IPS DF 6.9 (cell line): ENCODE measurements at regions not wholly inside any gene's neighbourhood (a gene's known extent, or its start where the extent isn't known, plus 50 kb on each side); places are given as distances from the start of the nearest gene placed in this dataset.
"Not testable (repeated sequence)": the region's sequence is repeated elsewhere in the genome, so short reads cannot be mapped to it uniquely, and the experiment has no call there.

Source experiments
- DNase-seq: peaks from one replicate; pipeline ENCODE4 v3.0.0-alpha.2; 2013; ENCODE audit warnings: low read depth, low spot score
- H3K27ac ChIP-seq: one replicate; pipeline ENCODE4 v1.5.1; 2013; ENCODE audit warnings: low read length, control low read depth
- H3K27me3 ChIP-seq: 2 replicates; pipeline ENCODE4 v1.6.1; 2013; ENCODE audit warnings: mild to moderate bottlenecking, low read length; ENCODE audit not compliant: control insufficient read depth, insufficient read depth
- H3K36me3 ChIP-seq: 2 replicates; pipeline ENCODE4 v1.6.1; 2013; ENCODE audit warnings: low read length; ENCODE audit not compliant: control insufficient read depth, insufficient read depth
- H3K4me1 ChIP-seq: 2 replicates; pipeline ENCODE4 v1.6.1; 2013; ENCODE audit warnings: low read length; ENCODE audit not compliant: control insufficient read depth, insufficient read depth
- H3K4me3 ChIP-seq: 2 replicates; pipeline ENCODE4 v1.5.1; 2013; ENCODE audit warnings: mild to moderate bottlenecking, low read length
- H3K9me3 ChIP-seq: 2 replicates; pipeline ENCODE4 v1.6.1; 2013; ENCODE audit warnings: low read length, inconsistent platforms; ENCODE audit not compliant: control insufficient read depth, insufficient read depth
- WGBS: extraction: QIAGEN DNeasy Blood & Tissue Kit; methylation state at CpG from one replicate; pipeline ENCODE4 v1.1.7; 2013; ENCODE audit warnings: mixed read lengths, missing lambda C conversion rate; ENCODE audit not compliant: insufficient read length, insufficient coverage; 5-methylcytosine and 5-hydroxymethylcytosine counted together

GRCh38 chr14:43019826-43020225, 1413.2 kb downstream of the LRFN5 start:
- H3K27ac ChIP-seq = no peak overlapping the region
- no peaks in the 10 kb centered on the region for H3K36me3 ChIP-seq
- H3K27me3 ChIP-seq = no peaks in the 10 kb centered on the region
- H3K9me3 ChIP-seq = no peaks in the 10 kb centered on the region
- H3K4me3 ChIP-seq = no peak overlapping the region
- no peak for DNase-seq
- no peaks in the 10 kb centered on the region for H3K4me1 ChIP-seq

- no peaks in the 10 kb centered on the region for H3K36me3 ChIP-seq
- H3K9me3 ChIP-seq = no peaks in the 10 kb centered on the region
- no peak overlapping the region for H3K27ac ChIP-seq
- no peak overlapping the region for H3K4me3 ChIP-seq
- no peak for DNase-seq
- no CpG with 5 or more reads among the region's 1 CpG for WGBS
- H3K4me1 ChIP-seq = no peaks in the 10 kb centered on the region
- H3K27me3 ChIP-seq = no peaks in the 10 kb centered on the region
Observed at GRCh38 chr14:43014338-43014737, 1407.7 kb downstream of the LRFN5 start.

- Histone ChIP-seq H3K4me3 (no peak overlapping the region), H3K9me3 (no peaks in the 10 kb centered on the region), H3K4me1 (no peaks in the 10 kb centered on the region), H3K36me3 (no peaks in the 10 kb centered on the region), H3K27me3 (no peaks in the 10 kb centered on the region), H3K27ac (no peak overlapping the region)
- no CpG with 5 or more reads among the region's 1 CpG for WGBS
- DNase-seq = no peak
Observed at GRCh38 chr14:43012817-43013216, 1406.1 kb downstream of the LRFN5 start.

- H3K27ac ChIP-seq = no peak overlapping the region
- no peak for DNase-seq
- no CpG with 5 or more reads among the region's 1 CpG for WGBS
- H3K27me3 ChIP-seq = no peaks in the 10 kb centered on the region
- H3K4me3 ChIP-seq = no peak overlapping the region
- peaks cover 15% of the 10 kb centered on the region for H3K9me3 ChIP-seq
- no peaks in the 10 kb centered on the region for H3K4me1 ChIP-seq
- no peaks in the 10 kb centered on the region for H3K36me3 ChIP-seq
Observed at GRCh38 chr14:43005807-43006206, 1399.1 kb downstream of the LRFN5 start.

GRCh38 chr14:43003845-43004244, 1397.2 kb downstream of the LRFN5 start:
- H3K9me3 ChIP-seq = peaks cover 15% of the 10 kb centered on the region
- WGBS = no CpG with 5 or more reads among the region's 3 CpGs
- H3K36me3 ChIP-seq = no peaks in the 10 kb centered on the region
- no peaks in the 10 kb centered on the region for H3K4me1 ChIP-seq
- H3K27me3 ChIP-seq = no peaks in the 10 kb centered on the region
- no peak overlapping the region for H3K4me3 ChIP-seq
- no peak overlapping the region for H3K27ac ChIP-seq
- DNase-seq = no peak

- Histone ChIP-seq H3K4me1 (no peaks in the 10 kb centered on the region), H3K27ac (no peak overlapping the region), H3K36me3 (no peaks in the 10 kb centered on the region), H3K9me3 (peaks cover 15% of the 10 kb centered on the region), H3K4me3 (no peak overlapping the region), H3K27me3 (no peaks in the 10 kb centered on the region)
- no CpG with 5 or more reads among the region's 3 CpGs for WGBS
- no peak for DNase-seq
Observed at GRCh38 chr14:43001731-43002130, 1395.1 kb downstream of the LRFN5 start.

GRCh38 chr14:42994051-42994736, 1387.5 kb downstream of the LRFN5 start:
- H3K27me3 ChIP-seq = no peaks in the 10 kb centered on the region
- no peak for DNase-seq
- H3K36me3 ChIP-seq = no peaks in the 10 kb centered on the region
- H3K9me3 ChIP-seq = no peaks in the 10 kb centered on the region
- no peak overlapping the region for H3K4me3 ChIP-seq
- no CpG with 5 or more reads among the region's 2 CpGs for WGBS
- H3K27ac ChIP-seq = no peak overlapping the region
- no peaks in the 10 kb centered on the region for H3K4me1 ChIP-seq

- Histone ChIP-seq H3K9me3 (no peaks in the 10 kb centered on the region), H3K36me3 (no peaks in the 10 kb centered on the region), H3K4me3 (no peak overlapping the region), H3K27ac (no peak overlapping the region), H3K27me3 (no peaks in the 10 kb centered on the region), H3K4me1 (no peaks in the 10 kb centered on the region)
- WGBS = no CpG with 5 or more reads among the region's 1 CpG
- DNase-seq = no peak
Observed at GRCh38 chr14:42992930-42993329, 1386.3 kb downstream of the LRFN5 start.

GRCh38 chr14:42980419-42980818, 1373.7 kb downstream of the LRFN5 start:
- Histone ChIP-seq H3K27me3 (no peaks in the 10 kb centered on the region), H3K36me3 (no peaks in the 10 kb centered on the region), H3K4me3 (no peak overlapping the region), H3K9me3 (no peaks in the 10 kb centered on the region), H3K4me1 (no peaks in the 10 kb centered on the region), H3K27ac (no peak overlapping the region)
- no peak for DNase-seq
- no CpG with 5 or more reads among the region's 1 CpG for WGBS

- WGBS = no CpG with 5 or more reads among the region's 21 CpGs
- not testable (repeated sequence) for DNase-seq, H3K27me3 ChIP-seq, H3K4me1 ChIP-seq, H3K27ac ChIP-seq, H3K4me3 ChIP-seq, H3K36me3 ChIP-seq, H3K9me3 ChIP-seq
Observed at GRCh38 chr14:42973171-42973570, 1366.5 kb downstream of the LRFN5 start.

GRCh38 chr14:42965512-42965911, 1358.8 kb downstream of the LRFN5 start:
- WGBS = no CpG with 5 or more reads among the region's 4 CpGs
- no peaks in the 10 kb centered on the region for H3K27me3 ChIP-seq
- DNase-seq = no peak
- no peaks in the 10 kb centered on the region for H3K4me1 ChIP-seq
- H3K36me3 ChIP-seq = no peaks in the 10 kb centered on the region
- no peaks in the 10 kb centered on the region for H3K9me3 ChIP-seq
- H3K4me3 ChIP-seq = no peak overlapping the region
- H3K27ac ChIP-seq = no peak overlapping the region
